GM19463 (cell line): ENCODE measurements at regions not wholly inside any gene's neighbourhood (a gene's known extent, or its start where the extent isn't known, plus 50 kb on each side); places are given as distances from the start of the nearest gene placed in this dataset.
"Not testable (repeated sequence)": the region's sequence is repeated elsewhere in the genome, so short reads cannot be mapped to it uniquely, and the experiment has no call there.

Source experiments
- ATAC-seq: cut with Tn5 transposase; IDR thresholded peaks from one replicate; pipeline ENCODE4 v1.9.1; 2021; ENCODE audit warnings: mild to moderate bottlenecking, moderate library complexity; ENCODE audit not compliant: unreplicated experiment

GRCh38 chr15:26261966-26262365 lies 398.8 kb upstream of the ATP10A start:
- no peak for ATAC-seq

DNA sequence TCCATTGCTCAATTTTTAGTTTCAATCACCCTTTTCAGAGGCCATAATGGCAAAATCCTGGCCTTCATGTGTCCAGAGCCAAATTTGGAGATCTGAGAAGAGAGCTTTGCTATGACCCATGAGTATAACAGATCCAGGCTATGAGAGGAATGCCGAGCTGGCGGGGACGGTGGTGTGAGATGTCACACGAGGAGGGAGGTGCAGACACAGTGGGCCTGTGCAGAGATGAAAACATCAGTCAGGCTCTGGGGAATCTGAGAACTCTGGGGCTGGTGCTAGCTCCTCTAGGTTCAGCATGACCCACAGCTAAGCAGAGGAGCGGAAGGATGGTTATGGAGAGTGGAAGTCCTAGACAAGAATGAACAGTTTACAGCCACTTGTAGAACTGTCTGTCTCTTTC lies 398.3 kb upstream of the ATP10A start:
- ATAC-seq: no peak

DNA sequence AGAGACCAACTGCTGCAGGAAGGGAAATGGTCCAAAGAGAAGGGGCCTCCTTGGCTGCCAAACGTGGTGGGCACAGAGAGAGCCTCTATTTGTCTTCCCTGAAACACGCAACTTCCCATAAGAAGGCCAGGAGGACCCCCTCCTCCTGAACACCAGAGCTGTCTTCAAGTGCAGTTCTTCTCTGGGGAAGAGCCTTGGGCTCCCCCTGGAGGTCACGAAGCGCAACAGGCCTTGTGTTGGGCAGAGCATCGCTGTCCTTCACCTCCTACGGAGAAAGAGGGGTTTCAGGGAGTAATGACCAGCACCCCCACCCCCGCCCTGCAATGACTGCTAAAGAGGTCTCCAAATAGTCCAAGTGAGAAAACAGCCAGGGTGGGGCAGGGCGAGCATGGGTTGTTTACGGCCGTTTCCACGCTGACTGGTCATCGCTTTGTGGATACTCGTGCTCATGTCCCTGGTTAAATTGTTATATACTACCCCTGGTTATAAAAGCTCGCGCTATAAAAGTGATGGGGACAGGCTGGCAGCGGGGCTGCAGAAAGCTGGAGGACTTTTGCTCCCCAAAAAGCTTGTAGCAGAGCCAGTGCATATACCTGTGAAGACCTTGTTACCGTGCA lies 397.5 kb upstream of the ATP10A start:
- no peak for ATAC-seq

GRCh38 chr15:26259581-26259980 lies 396.5 kb upstream of the ATP10A start:
- ATAC-seq: no peak

DNA sequence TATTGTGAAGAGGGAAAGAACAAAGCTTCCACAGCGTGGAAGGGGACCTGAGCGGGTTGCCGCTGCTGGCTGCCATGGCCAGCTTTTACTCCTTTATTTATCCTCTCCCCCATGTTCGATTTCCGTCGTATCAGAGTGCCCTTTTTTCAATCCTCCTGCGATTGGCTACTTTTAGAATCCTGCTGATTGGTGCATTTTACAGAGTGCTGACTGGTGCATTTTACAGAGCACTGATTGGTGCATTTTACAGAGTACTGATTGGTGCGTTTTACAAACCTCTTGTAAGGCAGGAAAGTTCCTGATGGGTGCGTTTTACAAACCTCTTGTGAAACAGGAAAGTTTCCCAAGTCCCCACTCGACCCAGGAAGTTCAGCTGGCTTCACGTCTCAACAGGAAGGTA lies 381.7 kb upstream of the ATP10A start:
- ATAC-seq: not testable (repeated sequence)

DNA sequence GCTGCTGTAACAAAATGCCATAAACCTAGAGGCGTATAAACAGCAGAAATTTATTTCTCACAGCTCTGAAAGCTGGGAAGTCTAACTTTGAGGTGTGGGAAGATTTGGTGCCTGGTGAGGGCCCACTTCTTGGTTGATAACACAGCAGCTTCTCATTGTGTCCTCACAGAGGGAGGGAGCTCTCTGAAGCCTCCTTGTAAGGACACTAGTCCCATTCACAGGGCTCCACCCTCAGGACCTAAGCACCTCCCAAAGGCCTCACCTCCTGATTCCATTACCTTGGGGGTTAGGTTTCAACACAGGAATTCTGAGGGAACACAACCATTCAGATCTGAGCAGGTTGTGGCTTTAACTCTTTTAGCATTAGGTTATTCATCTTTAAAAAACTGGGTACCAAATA lies 380.3 kb upstream of the ATP10A start:
- ATAC-seq: no peak

GRCh38 chr15:26242565-26243071 lies 379.5 kb upstream of the ATP10A start:
- no peak for ATAC-seq

DNA sequence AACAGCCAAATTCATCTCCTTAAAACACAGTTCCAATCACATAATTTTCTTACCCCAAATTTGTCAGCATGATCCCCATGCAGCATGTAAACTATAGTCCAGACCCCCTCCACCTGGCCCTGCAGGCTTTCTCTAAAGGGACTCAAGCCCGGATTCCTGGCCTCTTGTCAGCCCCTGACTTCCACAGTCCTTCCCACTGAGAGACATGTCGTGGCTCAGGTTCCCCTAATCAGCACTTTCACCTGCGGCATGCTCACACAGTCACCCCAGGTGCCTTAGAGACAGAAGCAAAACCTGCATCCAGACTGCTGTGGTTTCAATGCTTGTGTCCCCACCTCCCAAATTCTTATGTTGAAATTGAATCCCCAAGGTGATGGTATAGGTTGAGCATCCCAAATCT lies 372.7 kb upstream of the ATP10A start:
- ATAC-seq: no peak

- no peak for ATAC-seq
Observed at GRCh38 chr15:26234976-26235767, 372.0 kb upstream of the ATP10A start.

DNA sequence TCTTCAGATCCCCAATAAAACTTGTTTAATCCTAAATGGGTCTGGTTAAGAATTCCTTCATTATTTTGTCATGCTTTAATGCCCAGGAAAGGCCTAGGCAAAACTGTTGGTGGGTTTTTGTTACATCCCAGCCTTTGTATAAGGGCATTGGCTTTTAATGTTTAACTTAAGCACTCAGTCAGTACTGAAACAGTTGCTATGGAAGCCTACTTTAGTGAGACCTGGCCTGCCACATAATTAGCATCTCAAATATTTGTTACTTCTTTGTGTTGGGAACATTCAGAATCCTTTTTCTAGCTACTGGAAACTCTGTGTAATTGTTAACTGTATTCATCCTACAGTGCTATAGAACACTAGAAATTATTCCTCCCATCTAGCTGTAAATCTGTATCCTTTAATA lies 369.6 kb upstream of the ATP10A start:
- ATAC-seq: no peak

- no peak for ATAC-seq
Observed at GRCh38 chr15:26231096-26231495, 368.0 kb upstream of the ATP10A start.

- no peak for ATAC-seq
Observed at GRCh38 chr15:26224266-26224665, 361.1 kb upstream of the ATP10A start.

GRCh38 chr15:26223720-26224119 lies 360.6 kb upstream of the ATP10A start:
- ATAC-seq: no peak

DNA sequence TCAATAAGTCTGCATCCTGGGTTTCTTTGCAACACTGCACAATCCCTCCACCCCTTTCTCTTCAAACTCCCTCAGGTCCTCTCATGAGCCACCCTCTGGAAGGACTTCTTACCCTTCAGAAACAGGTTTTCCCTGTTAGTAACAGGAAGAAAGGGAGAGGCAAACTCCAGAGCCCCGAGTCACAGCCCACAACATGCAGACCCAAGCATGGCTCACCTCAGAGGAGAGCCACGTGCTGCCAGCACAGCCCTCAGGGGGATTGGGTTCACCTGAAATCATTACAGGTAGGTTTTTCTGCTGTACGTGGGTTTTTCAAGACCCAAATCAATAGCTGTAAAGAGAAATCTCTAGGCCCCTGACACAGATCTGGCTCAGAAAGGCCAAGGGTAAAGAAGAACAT lies 359.7 kb upstream of the ATP10A start:
- no peak for ATAC-seq

- not testable (repeated sequence) for ATAC-seq
Observed at GRCh38 chr15:26217043-26217442, 353.9 kb upstream of the ATP10A start.

- ATAC-seq: no peak
Observed at GRCh38 chr15:26214290-26214689, 351.2 kb upstream of the ATP10A start.

GRCh38 chr15:26213427-26213826 lies 350.3 kb upstream of the ATP10A start:
- ATAC-seq: no peak

- ATAC-seq: no peak
Observed at GRCh38 chr15:26212109-26212508, 349.0 kb upstream of the ATP10A start.

GRCh38 chr15:26210980-26211379 lies 347.9 kb upstream of the ATP10A start:
- ATAC-seq: no peak

GRCh38 chr15:26201177-26201858 lies 338.2 kb upstream of the ATP10A start:
- no peak for ATAC-seq

DNA sequence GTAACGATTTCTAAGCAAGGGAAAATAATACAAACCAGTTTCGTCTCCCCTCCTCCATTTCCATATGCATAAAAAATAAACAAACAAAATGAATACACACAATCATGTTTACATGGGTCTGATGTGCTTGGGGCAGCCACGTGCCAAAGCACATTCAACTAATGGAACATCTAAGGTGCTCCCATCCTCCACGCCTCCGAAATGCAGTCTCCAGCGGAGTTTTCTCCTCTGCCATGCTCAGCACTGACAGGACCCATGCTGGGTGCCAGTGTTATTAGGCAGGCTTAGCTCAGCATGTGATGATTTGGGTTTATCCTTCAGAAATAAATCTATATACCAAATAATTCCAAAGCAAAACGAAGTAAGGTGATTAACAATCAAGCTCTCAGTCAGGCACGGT lies 337.3 kb upstream of the ATP10A start:
- ATAC-seq: no peak

DNA sequence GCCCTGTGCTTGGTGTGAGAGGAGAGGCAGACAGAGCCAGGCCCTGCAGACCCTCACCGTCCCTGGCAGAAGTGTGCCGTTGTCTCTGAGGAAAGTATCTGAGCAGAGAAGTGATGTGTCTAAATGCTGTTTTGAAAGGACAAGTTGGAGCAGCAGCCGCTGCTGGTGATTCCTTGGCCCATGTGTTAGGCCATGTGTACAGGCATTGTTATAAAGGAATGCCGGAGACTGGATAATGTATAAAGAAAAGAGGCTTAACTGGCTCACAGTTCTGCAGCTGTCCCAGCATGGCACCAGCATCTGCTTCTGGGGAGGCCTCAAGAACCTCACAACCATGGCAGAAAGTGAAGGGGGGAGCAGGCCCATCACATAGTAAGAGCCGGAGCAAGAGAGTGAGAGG lies 334.6 kb upstream of the ATP10A start:
- ATAC-seq: no peak
